Stimulated activated CD4-positive, alpha-beta T cell treated with anti-CD3 and anti-CD28 coated beads, Interleukin-1b, Interleukin-23, amount 100 ng/mL, for 4 hours (primary cell): ENCODE measurements at regions not wholly inside any gene's neighbourhood (a gene's known extent, or its start where the extent isn't known, plus 50 kb on each side); places are given as distances from the start of the nearest gene placed in this dataset.

Experiments used
- DNase-seq, 2 donors: peaks; one replicate each; pipeline ENCODE4 v3.0.0-alpha.2; 2020; ENCODE audit warnings: low read depth in 2 of 2

- no peak for DNase-seq
Observed at GRCh38 chr4:163868445-163868844, 374.0 kb downstream of the TMA16 start.

DNA sequence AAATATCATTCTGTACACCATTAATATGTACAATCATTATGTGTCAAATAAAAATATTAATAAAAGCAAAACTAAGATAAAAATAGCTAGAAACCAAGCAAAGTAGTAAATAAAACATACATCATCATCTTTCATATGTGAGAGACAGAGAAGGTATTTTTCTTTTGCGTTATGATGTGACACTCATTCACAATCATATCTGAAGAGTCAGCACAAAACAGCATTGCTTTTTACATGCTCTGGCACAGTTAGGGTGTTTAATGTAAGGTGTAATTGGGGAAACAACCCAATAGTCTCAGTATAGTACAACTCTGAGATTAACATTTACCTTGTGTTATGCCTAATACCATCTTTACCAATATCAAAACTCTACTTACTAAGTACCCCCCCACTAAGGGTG lies 376.6 kb downstream of the TMA16 start:
- no peak for DNase-seq

DNA sequence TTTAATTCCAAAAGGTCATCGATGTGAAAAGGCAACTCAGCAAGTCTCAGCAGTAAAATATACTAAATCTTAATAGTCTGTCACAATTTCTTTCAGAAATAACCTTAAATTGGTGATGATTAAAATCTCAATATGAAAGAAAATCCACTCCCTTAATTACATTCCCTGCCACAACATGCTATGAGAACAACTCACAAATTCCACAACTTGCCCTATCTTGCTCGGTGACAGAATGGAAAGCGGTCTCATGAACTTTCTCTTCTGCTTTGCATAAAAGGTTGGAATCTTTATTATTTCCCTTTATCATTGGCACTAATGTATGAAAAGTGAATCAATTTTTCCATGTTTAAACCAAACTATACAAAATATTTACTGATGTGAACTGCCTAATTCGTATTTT lies 380.8 kb downstream of the TMA16 start:
- no peak for DNase-seq

DNA sequence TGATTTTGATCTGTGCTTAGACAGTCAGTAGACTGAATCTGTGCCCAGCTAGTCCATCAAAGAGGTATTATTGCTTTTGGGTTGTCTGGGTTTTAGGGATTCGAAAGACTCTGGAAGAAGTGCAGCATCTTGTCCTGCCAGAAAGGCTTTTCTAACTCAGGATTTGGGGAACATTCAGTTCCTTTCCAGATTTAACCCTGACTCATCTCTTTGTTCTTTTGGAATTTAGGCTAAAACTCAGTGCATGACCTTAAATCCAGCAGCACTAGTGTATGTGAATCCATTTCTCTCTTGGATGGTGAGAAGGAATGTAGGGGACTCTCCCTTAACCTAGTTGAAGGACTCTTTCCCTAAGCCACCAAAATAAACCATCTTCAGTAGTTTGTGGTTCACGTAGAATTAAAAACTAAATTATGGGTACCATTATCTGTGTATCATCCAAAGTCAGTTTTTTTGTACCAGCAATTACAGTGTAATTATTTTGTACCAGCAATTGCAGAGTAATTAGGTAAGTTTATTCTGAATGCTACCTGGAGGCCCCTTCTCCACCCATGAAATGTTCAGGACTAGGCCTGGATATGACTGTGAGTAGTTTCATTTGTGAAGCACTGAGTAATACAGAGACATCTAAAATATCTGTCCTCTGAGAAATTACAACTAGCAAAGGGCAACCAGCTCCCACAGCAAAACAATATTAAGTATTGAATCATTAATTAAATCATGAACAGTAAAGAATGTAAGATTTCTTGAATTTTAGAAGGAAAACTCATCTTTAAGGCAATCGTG lies 384.0 kb downstream of the TMA16 start:
- DNase-seq, result no peak

GRCh38 chr4:163892417-163892816 lies 397.9 kb downstream of the TMA16 start:
- DNase-seq, result no peak

DNA sequence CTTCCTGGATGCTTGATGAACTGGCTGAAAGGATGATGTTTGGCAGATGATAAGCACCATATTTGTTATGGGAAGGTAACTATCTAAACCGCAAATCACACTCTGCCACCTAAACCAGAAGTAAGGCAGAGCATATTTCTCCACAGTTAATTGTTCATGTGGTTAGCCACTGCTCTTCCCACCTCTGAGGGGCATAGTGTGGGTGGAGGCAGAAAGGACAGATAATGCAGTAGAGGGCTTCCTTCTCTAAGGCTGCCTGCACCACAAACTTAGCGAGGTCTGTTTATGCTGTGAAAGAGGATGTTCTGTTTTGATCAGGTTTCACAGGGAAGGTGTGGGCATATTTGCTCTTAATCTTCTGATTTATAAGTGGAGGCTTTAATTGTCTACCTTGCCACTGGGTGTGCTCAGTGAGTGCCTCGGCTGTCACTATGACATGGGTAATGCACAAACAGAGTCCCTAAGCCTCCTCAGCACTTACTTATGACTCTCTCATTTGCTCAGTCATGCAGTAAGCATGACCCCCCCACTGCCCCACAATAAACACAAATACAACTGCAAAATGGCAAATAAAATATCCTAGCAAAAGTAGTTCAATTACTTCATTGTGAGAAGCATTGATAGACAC lies 401.0 kb downstream of the TMA16 start:
- DNase-seq, result no peak

DNA sequence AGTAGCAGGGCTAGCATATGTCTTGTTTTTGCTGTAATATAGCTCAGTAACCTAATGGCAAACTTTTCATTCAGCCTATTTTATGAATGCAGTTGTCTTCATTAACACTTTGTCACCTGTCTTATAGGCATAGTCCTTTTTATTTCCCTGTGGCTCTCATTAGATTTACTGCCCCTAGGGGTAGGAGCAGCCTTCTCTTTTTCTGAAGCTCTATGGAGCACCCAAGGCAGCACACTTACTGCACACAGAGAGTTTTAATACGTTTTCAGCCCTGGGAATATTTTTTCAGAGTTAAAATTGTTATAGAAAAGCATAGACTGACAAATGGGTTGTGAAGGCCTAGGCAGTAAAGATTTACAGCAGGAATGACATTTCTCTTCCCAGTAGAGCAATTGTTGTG lies 406.8 kb downstream of the TMA16 start:
- no peak for DNase-seq

DNA sequence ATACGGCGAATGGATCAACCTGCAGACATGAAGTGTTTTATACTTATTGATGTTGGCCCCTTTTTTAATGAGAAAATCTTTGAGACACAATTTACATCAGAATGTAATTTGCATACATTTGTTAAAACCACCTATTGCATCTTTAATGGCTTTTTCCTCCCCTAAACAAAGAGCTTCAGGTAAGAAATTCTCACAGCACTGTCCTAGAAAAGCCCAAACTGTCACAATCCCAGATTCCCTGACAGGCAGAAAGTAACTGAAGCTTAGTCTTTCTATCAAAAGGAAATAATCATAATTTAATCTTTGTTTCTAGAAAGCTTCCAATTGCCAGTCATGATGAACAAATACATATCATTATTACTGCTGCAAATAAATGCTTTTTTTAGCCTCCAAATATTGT lies 407.9 kb downstream of the TMA16 start:
- DNase-seq, result no peak

DNA sequence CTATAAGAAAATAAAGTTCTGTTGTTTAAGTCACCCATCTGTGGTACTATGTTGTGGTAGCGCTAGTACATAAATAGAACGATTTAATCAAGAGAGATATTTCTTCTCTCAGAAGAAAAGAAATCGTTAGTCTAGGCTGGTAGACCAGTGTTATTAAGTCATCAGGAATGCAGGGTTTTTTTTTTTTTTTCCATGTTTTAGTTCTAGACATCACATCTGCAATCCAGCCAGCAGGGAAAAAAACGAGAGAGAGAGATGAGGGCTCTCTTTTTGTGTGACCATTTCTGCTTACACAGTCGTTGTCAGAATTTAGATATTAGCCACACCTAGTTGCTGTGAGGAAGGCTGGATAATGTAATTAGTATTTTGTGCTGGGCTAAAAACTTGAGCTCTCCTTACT lies 417.4 kb downstream of the TMA16 start:
- DNase-seq, result no peak

- DNase-seq, result no peak
Observed at GRCh38 chr4:163913571-163913970, 419.1 kb downstream of the TMA16 start.

- DNase-seq, result no peak
Observed at GRCh38 chr4:163915896-163916295, 421.4 kb downstream of the TMA16 start.

DNA sequence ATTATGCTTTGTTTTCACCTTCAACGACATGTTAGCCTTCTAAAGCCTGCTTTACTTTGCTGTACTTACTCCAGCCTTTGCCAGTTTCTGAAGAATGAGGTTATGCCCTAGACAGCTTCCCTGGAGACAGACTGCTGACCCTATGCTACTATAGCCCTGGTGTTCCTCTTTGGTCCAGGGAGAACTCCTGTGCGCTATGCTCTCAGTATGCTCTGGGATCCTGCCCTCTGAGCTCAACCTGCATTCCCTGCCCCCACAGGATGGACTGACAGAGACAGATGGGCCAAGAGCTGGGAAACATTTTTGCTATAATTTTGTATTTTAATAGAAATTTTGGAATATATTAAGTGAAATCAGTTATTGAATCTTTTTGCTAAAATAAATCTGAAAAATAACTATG lies 425.9 kb downstream of the TMA16 start:
- DNase-seq, result no peak

GRCh38 chr4:163922302-163922701 lies 427.8 kb downstream of the TMA16 start:
- no peak for DNase-seq

GRCh38 chr4:163923092-163923491 lies 428.6 kb downstream of the TMA16 start:
- no peak for DNase-seq

DNA sequence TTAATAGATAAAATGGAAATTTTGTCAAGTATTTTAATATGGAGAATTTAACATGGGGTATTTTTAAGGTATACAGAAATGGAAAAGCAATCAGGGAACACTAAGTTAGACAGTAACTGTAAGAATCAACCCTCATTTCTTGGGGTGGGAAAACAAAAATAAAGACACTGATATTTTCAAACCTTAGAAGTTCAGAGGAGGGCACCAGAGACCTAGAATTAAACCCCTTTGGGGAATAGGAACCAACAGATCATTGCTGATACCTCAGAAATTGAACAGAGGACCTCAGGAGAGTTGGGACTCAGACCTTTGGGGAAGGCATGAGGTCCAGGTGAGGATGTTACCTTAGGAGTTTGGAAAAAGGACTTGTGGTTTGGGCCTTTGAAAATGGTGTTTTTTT lies 435.6 kb downstream of the TMA16 start:
- no peak for DNase-seq

DNA sequence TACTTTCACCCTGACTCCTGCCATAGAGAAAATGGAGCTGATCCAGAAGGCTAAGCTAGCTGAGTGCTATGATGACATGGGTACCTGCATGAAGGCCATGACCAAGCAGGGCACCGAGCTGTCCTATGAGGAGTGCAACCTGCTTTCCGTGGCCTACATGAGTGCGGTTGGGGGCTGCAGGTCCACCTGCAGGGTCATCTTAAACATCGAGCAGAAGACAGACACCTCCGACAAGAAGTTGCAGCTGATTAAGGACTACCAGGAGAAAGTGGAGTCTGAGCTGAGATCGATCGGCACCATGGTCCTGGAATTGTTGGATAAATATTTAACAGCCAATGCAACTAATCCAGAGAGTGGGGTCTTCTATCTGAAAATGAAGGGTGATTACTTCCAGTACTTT lies 438.0 kb downstream of the TMA16 start:
- no peak for DNase-seq

DNA sequence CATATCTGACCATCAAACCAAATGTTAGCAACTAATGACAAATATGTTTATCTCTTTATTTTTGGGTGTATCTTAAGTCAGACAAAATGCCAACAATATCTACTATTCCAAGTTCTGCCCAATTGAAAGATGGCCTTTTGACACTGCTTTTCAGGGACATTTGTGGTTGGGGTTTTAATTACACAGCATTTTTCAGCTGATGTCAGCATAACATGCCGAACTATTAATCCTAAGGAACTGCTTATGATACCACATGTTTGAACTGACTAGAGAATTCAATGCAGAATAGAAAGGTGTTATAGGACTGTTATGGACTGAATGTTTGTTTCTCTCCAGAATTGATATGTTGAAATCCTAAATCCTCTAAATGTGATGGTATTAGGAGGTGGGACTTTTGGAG lies 445.1 kb downstream of the TMA16 start:
- DNase-seq, result no peak

- DNase-seq, result no peak
Observed at GRCh38 chr4:163941221-163941905, 446.9 kb downstream of the TMA16 start.

DNA sequence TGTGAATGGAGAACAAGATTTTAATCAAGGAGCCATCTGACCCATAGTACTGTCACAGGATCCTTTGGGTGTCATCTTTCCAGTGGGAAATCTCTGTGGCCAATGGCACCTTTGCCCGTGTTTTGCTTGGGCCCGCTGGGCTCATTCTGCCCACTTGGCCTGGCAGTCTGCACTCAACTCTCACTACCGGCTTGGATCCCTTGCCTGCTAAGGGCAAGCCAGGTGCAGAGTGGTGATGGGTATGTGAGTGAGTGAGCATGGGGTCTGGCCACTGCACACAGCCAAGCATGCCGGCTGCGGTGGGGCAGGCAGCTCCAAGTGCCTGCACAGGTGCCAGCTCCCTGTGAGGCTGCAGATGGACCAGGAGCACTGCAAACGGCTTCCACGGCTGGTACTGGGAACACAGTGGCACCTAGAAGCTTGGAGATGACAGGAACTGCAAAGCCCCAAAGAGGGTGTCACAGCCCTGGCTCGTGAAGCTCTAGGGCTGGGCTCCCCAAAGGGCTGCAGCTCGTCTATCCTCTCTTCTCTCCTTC lies 454.5 kb downstream of the TMA16 start:
- no peak for DNase-seq

DNA sequence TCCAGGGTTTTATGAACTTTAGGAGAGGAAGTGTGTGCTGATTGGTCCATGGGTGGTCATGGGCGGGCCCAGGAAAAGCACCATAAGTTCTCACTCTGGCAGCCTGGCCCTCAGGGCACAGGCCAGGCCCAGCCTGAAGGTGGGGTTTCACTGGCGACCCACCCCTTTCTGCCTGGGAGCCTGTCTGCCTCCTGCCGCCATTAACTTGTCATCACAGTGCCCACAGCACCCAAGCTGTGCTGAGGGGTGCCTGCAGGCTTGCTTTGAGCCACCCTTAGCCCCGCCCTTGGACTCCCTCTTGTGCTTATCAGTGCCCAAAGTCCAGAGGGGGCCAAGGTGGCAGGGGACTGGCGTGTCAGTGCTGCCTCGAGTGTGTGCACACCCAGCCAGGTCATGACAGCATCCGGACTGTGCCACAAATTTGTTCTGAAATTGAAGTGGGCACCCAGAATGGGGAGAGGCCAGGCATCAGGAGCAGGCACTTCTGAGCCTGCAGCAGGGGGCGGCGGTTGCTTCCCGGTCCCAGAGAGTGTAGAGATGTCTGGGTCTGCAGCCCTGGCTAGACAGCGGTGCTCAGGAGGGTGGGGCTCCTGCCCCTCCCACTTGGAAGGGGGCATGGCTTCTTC lies 455.6 kb downstream of the TMA16 start:
- DNase-seq, result no peak

GRCh38 chr4:163955288-163955687 lies 460.8 kb downstream of the TMA16 start:
- no peak for DNase-seq

DNA sequence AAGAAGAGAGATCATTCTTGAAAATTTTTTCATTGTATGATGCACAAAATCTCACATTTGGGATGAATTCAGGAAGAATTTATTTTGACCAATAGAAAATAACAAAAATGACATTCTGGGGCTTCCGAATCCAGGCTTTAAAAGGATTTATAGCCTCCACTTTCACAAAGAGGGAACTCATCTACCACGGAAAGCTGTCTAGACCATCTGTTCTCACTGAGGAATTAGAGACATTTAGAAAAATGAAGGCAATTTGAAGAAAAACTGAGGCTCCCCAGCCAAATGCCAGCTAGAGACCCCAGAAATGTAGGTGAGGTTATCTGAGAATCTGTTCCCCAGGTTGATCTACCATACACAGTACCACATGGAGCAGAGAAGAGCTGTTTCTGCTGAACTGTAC lies 464.3 kb downstream of the TMA16 start:
- DNase-seq, result no peak
